ENCODE measurements at regions not wholly inside any gene's neighbourhood (a gene's known extent, or its start where the extent isn't known, plus 50 kb on each side); places are given as distances from the start of the nearest gene placed in this dataset.

DNA sequence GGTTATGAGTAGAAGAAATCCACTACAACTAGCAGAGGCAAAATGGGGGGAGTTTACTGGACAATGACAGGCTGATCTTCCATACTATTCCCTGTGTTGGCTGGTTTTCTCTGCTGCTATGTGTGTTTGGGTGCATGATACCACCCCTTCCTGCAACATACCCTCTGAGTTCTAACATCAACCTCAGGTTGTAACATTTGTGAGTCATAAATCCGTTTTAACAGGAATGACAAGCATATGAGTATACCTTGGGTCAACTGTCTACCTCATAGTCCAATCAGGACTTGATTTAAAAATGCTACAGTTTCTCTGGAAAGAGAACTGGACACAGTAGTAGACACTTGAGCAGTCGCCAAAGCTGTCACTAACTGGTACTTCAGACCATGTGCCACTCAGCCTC lies 422.9 kb downstream of the KCTD12 start:
- no peak for TF ChIP-seq EZH2 (IDR thresholded peaks at IDR 0.05; ENCODE audit: low read length)
- TF ChIP-seq, protein P1, sequence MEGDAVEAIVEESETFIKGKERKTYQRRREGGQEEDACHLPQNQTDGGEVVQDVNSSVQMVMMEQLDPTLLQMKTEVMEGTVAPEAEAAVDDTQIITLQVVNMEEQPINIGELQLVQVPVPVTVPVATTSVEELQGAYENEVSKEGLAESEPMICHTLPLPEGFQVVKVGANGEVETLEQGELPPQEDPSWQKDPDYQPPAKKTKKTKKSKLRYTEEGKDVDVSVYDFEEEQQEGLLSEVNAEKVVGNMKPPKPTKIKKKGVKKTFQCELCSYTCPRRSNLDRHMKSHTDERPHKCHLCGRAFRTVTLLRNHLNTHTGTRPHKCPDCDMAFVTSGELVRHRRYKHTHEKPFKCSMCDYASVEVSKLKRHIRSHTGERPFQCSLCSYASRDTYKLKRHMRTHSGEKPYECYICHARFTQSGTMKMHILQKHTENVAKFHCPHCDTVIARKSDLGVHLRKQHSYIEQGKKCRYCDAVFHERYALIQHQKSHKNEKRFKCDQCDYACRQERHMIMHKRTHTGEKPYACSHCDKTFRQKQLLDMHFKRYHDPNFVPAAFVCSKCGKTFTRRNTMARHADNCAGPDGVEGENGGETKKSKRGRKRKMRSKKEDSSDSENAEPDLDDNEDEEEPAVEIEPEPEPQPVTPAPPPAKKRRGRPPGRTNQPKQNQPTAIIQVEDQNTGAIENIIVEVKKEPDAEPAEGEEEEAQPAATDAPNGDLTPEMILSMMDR (optimal IDR thresholded peaks at IDR 0.05 in 1 of 3, IDR thresholded peaks at IDR 0.05 in 1 of 3, conservative IDR thresholded peaks at IDR 0.05 in 1 of 3; ENCODE audit: extremely low read depth in 1 of 3, insufficient read depth in 2 of 3, low read length in 3 of 3) = no peak
